Activated CD4-positive, alpha-beta T cell treated with anti-CD3 and anti-CD28 coated beads, Interleukin-2, amount 50 U/mL, for 16 hours (primary cell): ENCODE measurements at regions not wholly inside any gene's neighbourhood (a gene's known extent, or its start where the extent isn't known, plus 50 kb on each side); places are given as distances from the start of the nearest gene placed in this dataset.
"Not testable (repeated sequence)": the region's sequence is repeated elsewhere in the genome, so short reads cannot be mapped to it uniquely, and the experiment has no call there.

Source experiments
- DNase-seq: peaks from one replicate; pipeline ENCODE4 v3.0.0-alpha.2; 2020

DNA sequence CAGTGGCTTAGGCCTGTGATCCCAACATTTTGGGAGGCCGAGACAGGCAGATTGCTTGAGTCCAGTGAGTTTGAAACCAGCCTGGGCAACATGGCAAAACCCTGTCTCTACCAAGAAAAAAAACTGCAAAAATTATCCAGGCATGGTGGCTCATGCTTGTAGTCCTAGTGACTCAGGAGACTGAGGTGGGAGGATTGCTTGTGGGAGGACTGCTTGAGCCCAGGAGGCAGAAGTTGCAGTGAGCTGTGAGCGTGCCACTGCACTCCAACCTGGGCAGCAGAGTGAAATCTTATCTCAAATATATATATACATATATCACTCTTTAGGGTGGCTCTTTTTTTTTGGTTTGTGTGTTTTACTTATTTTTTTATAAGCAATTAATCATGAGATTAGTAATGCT, 83.7 kb upstream of the WDR72 start:
- no peak for DNase-seq

DNA sequence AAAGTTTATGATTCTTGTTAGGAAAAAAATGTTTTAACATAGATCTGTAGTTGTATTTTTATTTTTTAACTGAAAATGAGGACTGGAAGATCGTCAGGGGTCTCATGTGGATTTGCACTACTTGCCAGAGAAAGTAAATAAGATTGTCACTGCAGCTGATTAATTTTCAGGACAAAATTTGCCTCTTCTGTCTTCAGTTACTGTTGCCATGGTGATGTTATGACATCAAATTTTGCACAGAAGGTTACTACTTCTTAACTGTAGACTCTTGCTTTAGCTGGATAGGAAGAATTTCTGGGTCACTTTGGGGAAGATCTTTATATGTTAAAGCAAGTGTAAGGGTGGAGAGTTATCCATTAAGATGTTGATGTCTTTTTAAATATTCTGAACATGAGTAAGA, 82.2 kb upstream of the WDR72 start:
- no peak for DNase-seq

DNA sequence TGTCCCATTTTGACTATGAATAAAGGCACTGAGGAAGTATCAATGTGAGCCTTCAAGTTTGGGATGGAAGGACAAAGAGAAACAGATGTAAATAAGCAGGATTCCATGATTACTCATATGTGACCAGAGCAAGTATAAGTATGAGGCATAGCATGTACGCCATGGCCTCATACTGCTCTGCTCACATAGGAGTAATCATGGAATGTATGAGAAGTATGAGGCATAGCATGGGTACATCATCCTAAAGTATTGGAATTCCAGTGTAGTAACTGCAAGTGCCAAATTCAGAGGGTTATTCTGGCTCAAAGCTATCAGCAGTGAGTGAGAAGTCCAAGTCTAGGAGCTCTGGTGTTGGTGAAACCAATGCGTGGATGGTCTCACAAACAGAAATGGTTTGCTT, 81.2 kb upstream of the WDR72 start:
- DNase-seq, result no peak

DNA sequence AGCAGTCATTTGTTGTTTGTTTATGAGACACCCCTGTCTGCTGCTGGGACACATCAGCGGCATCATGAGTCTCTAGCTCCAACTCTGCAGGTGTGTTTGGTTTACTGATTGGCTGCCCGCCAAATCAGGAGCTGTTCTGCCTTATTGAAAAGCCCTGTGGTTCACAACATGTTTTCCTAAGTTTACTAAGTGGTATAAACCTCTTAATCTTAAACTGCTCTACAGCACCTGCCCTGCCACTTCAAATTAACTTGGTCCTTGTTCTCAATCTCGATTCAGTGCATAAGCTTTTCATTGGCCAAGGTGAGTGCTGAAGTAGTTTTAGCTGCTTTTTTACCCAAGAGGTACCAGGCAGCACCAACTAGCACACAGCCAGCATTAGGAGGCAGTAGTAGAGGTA, 77.8 kb upstream of the WDR72 start:
- DNase-seq, result peak; percentile 23

DNA sequence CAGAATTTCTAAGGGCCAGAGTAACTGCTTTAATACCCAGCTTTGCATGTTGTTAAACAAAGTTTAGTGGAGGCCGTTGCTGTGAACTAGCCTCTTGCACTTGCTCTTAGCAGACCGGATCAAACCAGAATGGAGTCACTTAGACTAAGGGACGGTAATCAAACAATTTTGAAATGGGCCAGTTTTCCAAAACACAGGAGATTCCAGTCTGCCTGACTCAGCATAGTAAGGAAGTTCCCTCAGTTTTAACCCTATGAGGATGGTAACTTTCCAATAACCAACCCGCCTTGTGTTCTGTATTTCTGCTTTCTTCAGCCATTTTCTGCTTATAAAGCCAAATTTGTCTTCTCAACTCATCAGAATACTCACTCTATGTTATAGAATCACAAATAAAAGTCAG, 77.2 kb upstream of the WDR72 start:
- DNase-seq, result no peak

DNA sequence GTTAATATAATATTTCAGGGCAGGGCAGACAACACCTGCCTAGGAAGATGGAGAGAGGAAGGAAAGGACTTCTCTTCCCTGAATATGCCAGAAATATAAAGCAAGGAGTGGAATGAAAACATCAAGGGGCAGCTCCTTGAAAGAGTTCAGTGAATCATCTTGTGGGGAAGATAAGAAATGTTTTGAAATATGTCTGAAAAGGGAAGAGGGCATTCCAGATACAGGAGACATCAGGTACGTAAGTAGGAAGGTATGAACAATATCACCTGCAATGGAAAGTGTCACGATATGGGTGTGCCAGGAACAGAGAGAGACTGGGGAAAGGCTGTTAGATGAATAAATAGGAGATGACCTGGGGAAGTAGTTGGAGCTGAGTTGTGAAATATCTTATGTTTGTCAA, 75.8 kb upstream of the WDR72 start:
- DNase-seq, result no peak

DNA sequence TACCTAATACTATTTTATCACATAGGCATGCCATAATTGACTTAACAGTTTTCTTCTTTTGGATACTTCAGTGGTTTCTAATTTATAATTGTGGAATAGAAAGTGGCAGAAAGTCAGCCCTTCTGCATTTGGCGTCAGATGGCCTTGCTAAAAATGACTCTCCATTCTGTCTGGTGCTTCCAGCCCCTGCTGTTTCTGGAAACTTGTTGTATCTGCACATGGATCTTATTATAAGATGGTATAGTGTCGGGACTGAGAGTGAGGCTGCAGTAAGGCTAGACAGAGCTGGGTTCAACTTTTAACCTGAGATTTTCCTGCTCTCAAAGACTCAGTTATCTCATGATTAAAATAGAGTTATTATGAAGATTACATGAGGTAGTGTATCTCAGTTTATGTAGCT, 74.8 kb upstream of the WDR72 start:
- no peak for DNase-seq

DNA sequence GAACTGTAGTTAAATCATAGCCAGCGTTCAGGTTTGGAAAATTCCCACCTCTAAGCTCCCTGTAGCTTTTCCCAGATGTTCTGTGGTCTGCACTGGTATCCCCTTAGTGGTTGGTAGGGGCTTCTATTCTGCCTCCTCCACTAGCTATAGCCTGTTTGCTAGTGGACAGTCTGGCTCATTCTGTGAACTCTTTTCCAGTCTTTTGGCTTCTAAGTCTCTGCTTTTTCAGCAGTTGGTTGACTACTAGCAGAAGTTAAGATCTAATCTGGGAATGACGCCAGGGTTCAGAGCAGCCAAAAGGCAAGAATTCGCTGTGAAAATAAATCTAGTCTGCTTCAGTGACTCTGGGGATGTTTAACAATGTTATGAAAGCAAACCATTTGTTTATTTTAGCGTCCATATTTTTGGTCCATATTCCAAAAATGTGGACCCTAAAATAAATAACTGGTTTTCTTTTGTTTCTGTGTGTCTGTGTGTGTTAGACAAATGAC, 73.7 kb upstream of the WDR72 start:
- no peak for DNase-seq

DNA sequence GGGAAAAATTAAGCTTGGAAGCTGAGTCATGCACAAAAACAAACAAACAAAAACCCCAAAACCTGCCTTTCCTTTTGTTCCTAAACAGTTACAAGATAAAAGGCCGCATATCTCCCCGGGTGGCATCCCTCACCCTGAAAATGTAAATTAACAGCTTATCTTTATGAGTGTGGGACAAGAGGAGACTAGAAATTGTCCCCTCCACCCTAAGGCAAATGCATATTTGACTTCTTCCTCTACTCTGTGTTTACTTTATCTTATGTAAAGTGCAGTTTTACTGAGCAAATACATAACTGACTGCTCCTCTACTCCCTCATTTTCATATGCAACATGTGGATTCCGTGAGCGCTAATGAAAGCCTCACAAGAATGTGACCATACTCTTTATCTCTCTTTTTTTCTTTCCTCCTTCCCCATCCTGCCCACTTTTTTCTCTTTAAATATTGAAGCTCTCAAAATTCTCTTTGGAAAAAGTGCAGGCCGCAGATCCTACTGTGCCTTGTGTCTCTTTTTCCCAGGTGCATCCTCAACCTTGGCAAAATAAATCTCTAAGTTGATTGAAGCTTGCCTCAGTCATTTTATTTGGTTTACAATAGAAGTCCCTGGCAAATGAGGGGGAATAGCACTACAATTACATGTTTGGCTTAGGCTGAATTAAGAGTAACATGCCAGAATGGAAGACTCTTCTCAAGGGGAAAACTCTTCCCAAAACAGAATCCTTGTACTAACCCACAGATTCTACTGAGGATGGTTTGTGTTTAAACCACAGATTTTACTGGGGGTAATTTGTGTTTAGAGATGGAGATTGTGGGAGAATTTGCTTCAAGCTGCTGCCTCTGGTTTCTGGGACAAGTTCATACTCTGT, 72.7 kb upstream of the WDR72 start:
- no peak for DNase-seq

DNA sequence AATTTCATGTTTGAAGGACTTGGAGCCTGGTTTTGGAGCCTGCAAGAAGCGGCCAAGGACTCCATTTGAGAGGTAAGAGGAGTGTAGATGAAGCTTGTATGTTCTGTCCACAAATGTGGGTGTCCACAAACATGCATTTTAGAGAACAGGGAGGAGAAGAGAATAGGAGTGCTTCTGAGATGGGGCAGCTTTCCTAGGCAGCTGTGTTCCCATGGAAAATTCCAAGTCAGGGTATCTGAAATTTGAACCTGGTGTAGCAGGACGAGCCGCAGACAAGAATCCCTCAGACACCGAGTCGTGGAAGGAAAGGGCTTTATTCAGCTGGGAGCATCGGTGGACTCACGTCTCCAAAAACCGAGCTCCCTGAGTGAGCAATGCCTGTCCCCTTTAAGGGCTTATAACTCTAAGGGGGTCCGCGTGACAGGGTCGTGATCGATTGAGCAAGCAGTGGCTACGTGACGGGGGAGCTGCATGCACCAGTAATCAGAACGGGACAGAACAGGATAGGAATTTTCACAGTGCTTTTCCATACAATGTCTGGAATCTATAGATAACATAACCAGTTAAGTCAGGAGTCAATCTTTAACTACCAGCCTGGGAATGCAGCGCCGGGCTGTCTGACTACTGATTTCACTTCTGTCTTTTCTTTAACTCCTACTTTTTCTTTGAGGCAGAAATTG, 71.4 kb upstream of the WDR72 start:
- no peak for DNase-seq

DNA sequence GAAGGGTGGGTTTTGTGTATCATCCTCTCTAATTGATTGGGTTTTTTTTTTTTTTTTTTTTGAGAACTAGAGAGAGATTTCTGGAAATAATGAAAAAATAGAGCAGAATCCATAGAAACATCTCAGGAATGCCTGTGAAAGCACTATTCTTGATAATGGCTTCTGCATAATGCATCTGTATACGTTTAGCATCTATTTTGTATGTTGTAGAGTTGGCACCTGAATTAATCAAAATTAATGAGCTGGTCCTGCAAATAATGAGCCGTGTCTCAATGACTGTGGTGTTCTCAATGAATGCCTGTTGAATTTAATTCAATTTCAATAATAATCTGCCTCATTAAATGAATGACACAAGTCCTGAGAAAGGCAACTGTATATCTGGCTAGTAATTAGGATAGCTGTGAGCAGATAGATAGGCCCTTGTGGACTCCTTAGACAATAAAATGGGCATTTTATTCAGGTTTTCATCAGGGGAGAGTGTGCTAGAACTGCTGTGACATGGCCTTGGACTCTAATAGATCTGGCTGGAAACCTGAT, 70.5 kb upstream of the WDR72 start:
- no peak for DNase-seq

DNA sequence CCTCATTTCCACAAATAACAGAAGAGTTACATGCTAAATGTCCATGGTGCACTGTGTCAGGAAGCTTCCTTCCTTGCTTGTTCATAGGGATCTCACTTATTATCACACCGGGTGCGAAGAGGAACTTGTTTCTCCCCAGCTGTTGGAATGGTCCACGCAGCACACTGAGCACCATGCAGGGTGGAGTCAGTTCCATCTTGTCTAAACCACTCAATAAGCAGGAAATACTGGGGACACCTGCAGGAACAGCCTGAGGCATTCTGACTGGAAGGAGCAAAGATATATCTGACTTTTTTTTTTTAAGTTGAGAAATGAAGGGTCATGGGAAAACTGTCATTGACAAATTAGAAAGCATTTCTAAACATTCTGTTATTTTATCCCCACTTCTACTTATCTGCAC, 70.0 kb upstream of the WDR72 start:
- no peak for DNase-seq

DNA sequence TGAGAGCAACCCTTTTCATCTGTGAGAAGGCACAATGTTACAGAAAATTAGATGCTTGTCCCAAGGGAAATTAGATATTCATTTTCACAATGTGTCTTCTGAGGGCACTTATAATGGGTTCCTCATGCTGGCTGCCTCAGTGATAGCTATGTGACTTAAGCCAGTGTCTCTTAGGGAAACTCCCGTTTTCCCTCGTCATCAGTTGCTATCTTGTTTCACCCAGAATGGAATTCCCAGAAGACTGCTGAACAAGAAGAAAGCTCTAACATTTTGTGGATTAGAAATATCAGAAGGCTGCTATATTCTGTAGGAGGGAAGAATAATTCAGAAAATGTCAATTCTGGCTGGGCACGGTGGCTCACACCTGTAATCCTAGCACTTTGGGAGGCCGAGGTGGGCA, 67.9 kb upstream of the WDR72 start:
- DNase-seq, result no peak

DNA sequence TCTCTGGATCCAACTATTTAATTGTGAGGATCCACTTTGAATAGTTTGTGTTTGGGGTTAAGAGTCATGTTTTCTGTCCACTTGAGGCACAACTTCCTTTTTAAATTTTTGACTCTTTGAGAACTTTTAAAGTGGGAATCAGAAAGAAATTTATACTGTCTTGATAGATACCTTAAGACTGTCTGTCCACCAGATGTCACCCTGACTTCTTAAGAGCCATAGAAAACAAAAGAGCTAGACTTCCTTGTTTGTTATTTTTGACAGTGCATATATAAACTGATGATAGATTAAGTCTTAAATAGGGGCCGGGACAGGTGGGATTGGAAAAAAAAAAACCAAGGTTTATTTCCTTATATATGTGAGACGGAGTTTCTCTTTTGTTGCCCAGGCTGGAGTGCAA, 52.1 kb upstream of the WDR72 start:
- DNase-seq, result no peak

DNA sequence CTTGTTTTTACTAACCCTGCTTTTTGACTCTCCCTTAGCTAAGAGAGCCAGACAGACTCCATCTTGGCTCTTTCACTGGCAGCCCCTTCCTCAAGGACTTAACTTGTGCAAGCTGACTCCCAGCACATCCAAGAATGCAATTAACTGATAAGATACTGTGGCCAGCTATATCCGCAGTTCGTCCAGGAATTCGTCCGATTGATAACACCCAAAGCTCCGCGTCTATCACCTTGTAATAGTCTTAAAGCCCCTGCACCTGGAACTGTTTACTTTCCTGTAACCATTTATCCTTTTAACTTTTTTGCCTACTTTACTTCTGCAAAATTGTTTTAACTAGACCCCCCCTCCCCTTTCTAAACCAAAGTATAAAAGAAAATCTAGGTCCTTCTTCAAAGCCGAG, 50.8 kb upstream of the WDR72 start:
- DNase-seq, result not testable (repeated sequence)
